Endothelial cell of umbilical vein (primary cell): ENCODE measurements at regions not wholly inside any gene's neighbourhood (a gene's known extent, or its start where the extent isn't known, plus 50 kb on each side); places are given as distances from the start of the nearest gene placed in this dataset.
A peak's percentile ranks its signal among the peaks of the same experiment; 100 is the strongest.

Source experiments
- EZH2 ChIP-seq: IDR thresholded peaks from 2 replicates; pipeline ENCODE4 v1.6.1; 2012; ENCODE audit warnings: borderline replicate concordance, low read depth, mild to moderate bottlenecking, moderate library complexity, low read length, inconsistent platforms; ENCODE audit not compliant: severe bottlenecking
- FOS ChIP-seq: IDR thresholded peaks from 2 replicates; pipeline ENCODE4 v1.6.1; 2011; ENCODE audit warnings: mild to moderate bottlenecking, low read length, moderate library complexity, borderline replicate concordance; ENCODE audit not compliant: insufficient read depth
- GATA2 ChIP-seq: IDR thresholded peaks from 2 replicates; pipeline ENCODE4 v1.7.0; 2011; ENCODE audit warnings: low read depth, mild to moderate bottlenecking, moderate library complexity, mixed read lengths, low read length; ENCODE audit not compliant: insufficient read length, insufficient read depth
- JUN ChIP-seq: IDR thresholded peaks from 2 replicates; pipeline ENCODE4 v1.6.1; 2011; ENCODE audit warnings: borderline replicate concordance, low read depth; ENCODE audit not compliant: insufficient read length, insufficient read depth
- MYC ChIP-seq: IDR thresholded peaks from one replicate; pipeline ENCODE4 v1.6.1; 2011; ENCODE audit warnings: mild to moderate bottlenecking, low read depth, low read length
- POLR2A ChIP-seq: IDR thresholded peaks from 2 replicates; pipeline ENCODE4 v1.6.1; 2012; ENCODE audit warnings: low read depth, mild to moderate bottlenecking, control low read depth, low read length
- POLR2AphosphoS5 ChIP-seq: IDR thresholded peaks from 2 replicates; pipeline ENCODE4 v1.6.1; 2012; ENCODE audit warnings: low read depth, mild to moderate bottlenecking, control low read depth, low read length, moderate library complexity; ENCODE audit not compliant: insufficient read depth
- TF ChIP-seq, protein P1 (sequence below), 2 donors: IDR thresholded peaks; 1 replicate in 1 of 2; 2 replicates in 1 of 2; pipeline ENCODE4 v1.5.1; 2011; ENCODE audit warnings: low read length in 2 of 2, mild to moderate bottlenecking in 2 of 2, moderate library complexity in 2 of 2, control low read depth in 1 of 2, inconsistent platforms in 1 of 2, low read depth in 1 of 2; ENCODE audit not compliant: insufficient read depth in 1 of 2; ENCODE audit errors: extremely low read depth in 1 of 2
- TF ChIP-seq, protein P2 (sequence below): IDR thresholded peaks from 2 replicates; pipeline ENCODE4 v1.6.1; 2011; ENCODE audit not compliant: insufficient read depth, insufficient read length

DNA sequence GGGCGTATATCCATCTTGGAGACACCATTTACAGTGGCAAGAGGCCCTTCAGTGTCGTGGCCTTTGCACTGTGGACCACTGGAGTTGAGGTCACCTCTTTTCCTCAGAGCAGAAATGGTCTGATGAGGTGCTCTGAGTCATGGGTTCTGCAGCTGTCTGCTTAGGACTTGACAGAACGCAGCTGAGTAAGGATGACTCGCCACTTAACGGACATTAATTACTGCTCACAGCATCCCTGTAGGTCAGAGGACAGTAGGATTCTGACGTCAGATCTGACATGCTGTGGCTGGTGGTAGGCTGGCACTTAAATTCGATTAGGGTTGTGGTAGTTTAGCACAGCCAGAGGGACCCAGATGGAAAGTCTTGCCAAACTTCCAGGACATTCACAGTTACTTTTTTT lies 479.4 kb downstream of the DMAC1 start:
- TF ChIP-seq, protein P1, sequence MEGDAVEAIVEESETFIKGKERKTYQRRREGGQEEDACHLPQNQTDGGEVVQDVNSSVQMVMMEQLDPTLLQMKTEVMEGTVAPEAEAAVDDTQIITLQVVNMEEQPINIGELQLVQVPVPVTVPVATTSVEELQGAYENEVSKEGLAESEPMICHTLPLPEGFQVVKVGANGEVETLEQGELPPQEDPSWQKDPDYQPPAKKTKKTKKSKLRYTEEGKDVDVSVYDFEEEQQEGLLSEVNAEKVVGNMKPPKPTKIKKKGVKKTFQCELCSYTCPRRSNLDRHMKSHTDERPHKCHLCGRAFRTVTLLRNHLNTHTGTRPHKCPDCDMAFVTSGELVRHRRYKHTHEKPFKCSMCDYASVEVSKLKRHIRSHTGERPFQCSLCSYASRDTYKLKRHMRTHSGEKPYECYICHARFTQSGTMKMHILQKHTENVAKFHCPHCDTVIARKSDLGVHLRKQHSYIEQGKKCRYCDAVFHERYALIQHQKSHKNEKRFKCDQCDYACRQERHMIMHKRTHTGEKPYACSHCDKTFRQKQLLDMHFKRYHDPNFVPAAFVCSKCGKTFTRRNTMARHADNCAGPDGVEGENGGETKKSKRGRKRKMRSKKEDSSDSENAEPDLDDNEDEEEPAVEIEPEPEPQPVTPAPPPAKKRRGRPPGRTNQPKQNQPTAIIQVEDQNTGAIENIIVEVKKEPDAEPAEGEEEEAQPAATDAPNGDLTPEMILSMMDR (IDR thresholded peaks at IDR 0.05; ENCODE audit: extremely low read depth in 1 of 2, insufficient read depth in 1 of 2, low read depth in 1 of 2, low read length in 2 of 2) = no peak
- TF ChIP-seq EZH2 (no peak), JUN (no peak), POLR2A (no peak), POLR2AphosphoS5 (no peak), MYC (no peak), FOS (peak; percentile 66), GATA2 (no peak)
- TF ChIP-seq, protein P2, sequence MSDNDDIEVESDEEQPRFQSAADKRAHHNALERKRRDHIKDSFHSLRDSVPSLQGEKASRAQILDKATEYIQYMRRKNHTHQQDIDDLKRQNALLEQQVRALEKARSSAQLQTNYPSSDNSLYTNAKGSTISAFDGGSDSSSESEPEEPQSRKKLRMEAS = no peak
